ENCODE measurements at regions not wholly inside any gene's neighbourhood (a gene's known extent, or its start where the extent isn't known, plus 50 kb on each side); places are given as distances from the start of the nearest gene placed in this dataset.

GRCh38 chr1:83682132-83682531, 316.8 kb downstream of the TTLL7 start:
- no peaks in the 10 kb centered on the region for H3K4me1 ChIP-seq
- no peak for TF ChIP-seq CTCF (IDR thresholded peaks at IDR 0.05; ENCODE audit: borderline replicate concordance)
- H3K27me3 ChIP-seq (ENCODE audit: low read depth), result no peaks in the 10 kb centered on the region
- peaks cover under 1% of the 10 kb centered on the region for H3K9me3 ChIP-seq (replicated peaks)
- H3K4me3 ChIP-seq, result no peak overlapping the region
- intact Hi-C loops (cut with micrococcal nuclease), result no loop called here
- no peaks in the 10 kb centered on the region for H3K36me3 ChIP-seq
- H3K27ac ChIP-seq (replicated peaks), result no peak overlapping the region
- DNase-seq, result no peak

DNA sequence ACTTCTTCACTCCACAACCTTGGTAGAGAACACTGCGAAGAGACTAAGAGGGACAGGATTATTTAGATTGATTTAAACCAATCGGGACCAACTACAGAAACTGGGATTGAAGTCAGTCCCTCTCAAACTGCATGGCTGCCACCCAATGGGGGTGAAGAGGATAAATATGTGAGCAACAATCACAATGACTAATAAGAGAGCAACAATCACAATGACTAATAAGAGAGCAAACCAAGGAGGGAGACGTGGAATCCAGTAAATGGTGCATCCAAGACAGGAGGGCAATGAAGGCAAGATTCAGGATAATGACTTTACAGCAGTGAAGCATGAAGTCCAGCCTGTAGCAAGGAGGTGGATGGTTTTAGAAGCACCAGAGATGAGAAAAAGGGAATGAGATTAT, 322.8 kb downstream of the TTLL7 start:
- no peak for TF ChIP-seq CTCF (IDR thresholded peaks at IDR 0.05; ENCODE audit: borderline replicate concordance)
- no peaks in the 10 kb centered on the region for H3K36me3 ChIP-seq
- H3K4me1 ChIP-seq, result peaks cover 4% of the 10 kb centered on the region
- DNase-seq, result no peak
- H3K9me3 ChIP-seq (replicated peaks), result no peaks in the 10 kb centered on the region
- H3K4me3 ChIP-seq, result no peak overlapping the region
- H3K27me3 ChIP-seq (ENCODE audit: low read depth), result no peaks in the 10 kb centered on the region
- no peak overlapping the region for H3K27ac ChIP-seq (replicated peaks)
- intact Hi-C loops (cut with micrococcal nuclease), result no loop called here

- Histone ChIP-seq H3K27me3 (ENCODE audit: low read depth) (no peaks in the 10 kb centered on the region), H3K27ac (replicated peaks) (no peak overlapping the region), H3K4me3 (no peak overlapping the region), H3K4me1 (peaks cover 7% of the 10 kb centered on the region), H3K36me3 (no peaks in the 10 kb centered on the region), H3K9me3 (replicated peaks) (no peaks in the 10 kb centered on the region)
- DNase-seq, result no peak
- intact Hi-C loops (cut with micrococcal nuclease), result no loop called here
- no peak for TF ChIP-seq CTCF (IDR thresholded peaks at IDR 0.05; ENCODE audit: borderline replicate concordance)
These were observed 325.6 kb downstream of the TTLL7 start for GRCh38 chr1:83673312-83673711.

- Histone ChIP-seq H3K9me3 (replicated peaks) (no peaks in the 10 kb centered on the region), H3K4me3 (no peak overlapping the region), H3K4me1 (peaks cover 7% of the 10 kb centered on the region), H3K36me3 (no peaks in the 10 kb centered on the region), H3K27me3 (ENCODE audit: low read depth) (no peaks in the 10 kb centered on the region), H3K27ac (replicated peaks) (no peak overlapping the region)
- DNase-seq, result no peak
- TF ChIP-seq CTCF (IDR thresholded peaks at IDR 0.05; ENCODE audit: borderline replicate concordance), result no peak
- intact Hi-C loops (cut with micrococcal nuclease), result no loop called here
These were observed 327.3 kb downstream of the TTLL7 start for GRCh38 chr1:83671586-83671985.

- Histone ChIP-seq H3K4me3 (no peak overlapping the region), H3K9me3 (replicated peaks) (no peaks in the 10 kb centered on the region), H3K36me3 (no peaks in the 10 kb centered on the region), H3K4me1 (peaks cover 7% of the 10 kb centered on the region), H3K27me3 (ENCODE audit: low read depth) (no peaks in the 10 kb centered on the region), H3K27ac (replicated peaks) (no peak overlapping the region)
- no peak for TF ChIP-seq CTCF (IDR thresholded peaks at IDR 0.05; ENCODE audit: borderline replicate concordance)
- intact Hi-C loops (cut with micrococcal nuclease), result no loop called here
- DNase-seq, result no peak
These were observed 327.9 kb downstream of the TTLL7 start for GRCh38 chr1:83670909-83671565.

All from left ventricle myocardium inferior (tissue), 1 donor.